PC-3 (cell line): ENCODE measurements at regions not wholly inside any gene's neighbourhood (a gene's known extent, or its start where the extent isn't known, plus 50 kb on each side); places are given as distances from the start of the nearest gene placed in this dataset.
A peak's percentile ranks its signal among the peaks of the same experiment; 100 is the strongest.

Source experiments
- ATAC-seq: fragments of 200-7000 bp; cut with Tn5 transposase; 2 replicates; pipeline ENCODE4 v1.9.1; 2020; ENCODE audit warnings: mild to moderate bottlenecking, moderate library complexity
- BruUV-seq: library from RNA; stranded (reverse); fragments of 400-500 nt; replicated peaks from 2 replicates; lab custom pipeline; 2021; lab: Mats Ljungman, UMichigan
- CTCF ChIA-PET: fragments of 300-600 bp; sonication (Branson Sonifier 250); formaldehyde crosslinking; loops from one replicate; lab custom pipeline; 2022; ENCODE audit warnings: antibody characterized with exemption; lab: Charles Lee
- POLR2A ChIA-PET: fragments of 300-600 bp; sonication (Branson Sonifier 250); formaldehyde crosslinking; loops from one replicate; lab custom pipeline; 2022; ENCODE audit warnings: antibody characterized with exemption; ENCODE audit not compliant: unreplicated experiment; lab: Charles Lee
- DNase-seq: peaks from one replicate; pipeline ENCODE4 v3.0.0-alpha.2; 2015
- H2AFZ ChIP-seq: fragments of 300-600 bp; sonication (generic); 2 replicates; pipeline ENCODE4 v1.6.0; 2016; ENCODE audit warnings: antibody characterized with exemption, low read length
- H3F3A ChIP-seq: fragments of 300-600 bp; sonication (generic); one replicate; pipeline ENCODE4 v1.6.0; 2017; ENCODE audit warnings: antibody characterized with exemption, low read length, control low read depth, mild to moderate bottlenecking; ENCODE audit not compliant: unreplicated experiment
- H3K27ac ChIP-seq: fragments of 300-600 bp; sonication (generic); 2 replicates; pipeline ENCODE4 v1.5.1; 2016; ENCODE audit warnings: mild to moderate bottlenecking, low read length
- H3K27me3 ChIP-seq: fragments of 300-600 bp; sonication (generic); 2 replicates; pipeline ENCODE4 v1.6.1; 2016; ENCODE audit warnings: low read length, mixed read lengths
- H3K36me3 ChIP-seq: fragments of 300-600 bp; sonication (generic); 2 replicates; pipeline ENCODE4 v1.6.1; 2016; ENCODE audit warnings: low read depth, mixed run types, low read length, mixed read lengths
- H3K4me1 ChIP-seq: fragments of 300-600 bp; sonication (generic); 2 replicates; pipeline ENCODE4 v1.5.1; 2016; ENCODE audit warnings: low read length; ENCODE audit not compliant: insufficient read depth
- H3K4me2 ChIP-seq: fragments of 300-600 bp; sonication (generic); 2 replicates; pipeline ENCODE4 v1.6.0; 2016; ENCODE audit warnings: low read length
- H3K4me3 ChIP-seq: fragments of 300-600 bp; sonication (generic); 2 replicates; pipeline ENCODE4 v1.5.1; 2016; ENCODE audit warnings: mild to moderate bottlenecking, low read length, mixed read lengths
- H3K79me2 ChIP-seq: fragments of 300-600 bp; sonication (generic); 2 replicates; pipeline ENCODE4 v1.6.1; 2017; ENCODE audit warnings: low read length, mixed read lengths
- H3K9ac ChIP-seq: fragments of 300-600 bp; sonication (generic); 2 replicates; pipeline ENCODE4 v1.6.0; 2016; ENCODE audit warnings: mild to moderate bottlenecking, low read length
- H3K9me2 ChIP-seq: fragments of 300-600 bp; sonication (generic); replicated peaks from 2 replicates; pipeline ENCODE4 v1.6.1; 2016; ENCODE audit warnings: mixed run types, low read length, mixed read lengths
- H3K9me3 ChIP-seq: fragments of 300-600 bp; sonication (generic); 2 replicates; pipeline ENCODE4 v1.6.1; 2016; ENCODE audit warnings: low read length, mixed read lengths
- H4K20me1 ChIP-seq: fragments of 300-600 bp; sonication (generic); 2 replicates; pipeline ENCODE4 v1.6.1; 2016; ENCODE audit warnings: low read length, mixed read lengths
- CTCF ChIP-seq: fragments of 300-600 bp; sonication (generic); conservative IDR thresholded peaks from 2 replicates; pipeline ENCODE4 v1.5.1; 2017; ENCODE audit warnings: antibody characterized with exemption, low read depth, mild to moderate bottlenecking, low read length
- EZH2 ChIP-seq: fragments of 300-600 bp; sonication (generic); IDR thresholded peaks from one replicate; pipeline ENCODE4 v1.6.1; 2017; ENCODE audit warnings: antibody characterized with exemption, mild to moderate bottlenecking, low read length; ENCODE audit not compliant: unreplicated experiment
- EZH2phosphoT487 ChIP-seq: fragments of 300-600 bp; sonication (generic); IDR thresholded peaks from 2 replicates; pipeline ENCODE4 v1.6.1; 2018; ENCODE audit warnings: mild to moderate bottlenecking, antibody characterized with exemption, low read length, borderline replicate concordance
- intact Hi-C: fragments of 100-400 bp; cut with micrococcal nuclease; formaldehyde crosslinking; loops from 2 replicates; pipeline ENCODE4 v1.9.0; 2023

- CTCF ChIA-PET, result no interaction called here
- H3K27ac ChIP-seq, result peak overlapping the region; percentile 53
These were observed 90.1 kb upstream of the KLF7 start for GRCh38 chr2:207255565-207256470.

DNA sequence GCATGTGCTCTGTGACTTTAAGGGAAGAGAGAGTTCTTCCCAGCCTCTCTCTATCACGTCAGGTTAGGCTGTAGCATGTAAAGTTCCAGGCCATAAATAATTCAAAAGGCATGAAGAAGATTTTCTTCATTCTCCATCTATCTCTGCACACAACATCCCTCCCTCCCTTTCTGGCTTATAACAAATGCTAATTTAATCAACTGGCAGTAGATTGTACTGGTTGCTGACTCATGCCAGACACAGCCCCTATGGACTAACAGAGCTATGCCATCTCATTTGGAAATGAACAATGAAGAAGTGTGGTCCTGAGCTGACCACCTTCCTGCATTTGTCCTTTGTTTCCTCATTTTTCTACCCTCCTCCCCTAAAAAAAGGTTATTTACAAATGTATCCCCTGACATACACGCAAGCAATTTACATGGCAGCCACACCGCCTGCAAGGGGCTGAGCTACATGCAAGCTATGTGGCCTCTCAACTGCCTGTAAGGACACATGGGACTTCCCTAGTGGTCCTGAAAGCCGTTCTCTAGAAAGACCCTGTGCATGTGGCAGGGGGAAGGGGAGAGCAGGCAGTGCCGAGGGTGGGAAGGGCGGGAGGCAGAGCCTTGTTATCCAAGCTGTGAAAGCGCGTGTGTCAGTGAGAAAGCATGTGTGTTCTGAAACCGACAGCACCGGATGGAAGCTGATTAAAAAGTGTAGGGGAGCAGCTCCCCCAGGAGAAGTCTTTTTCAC, 90.9 kb upstream of the KLF7 start:
- no peaks in the 10 kb centered on the region for H3K27me3 ChIP-seq
- no peaks in the 10 kb centered on the region for H3K9me2 ChIP-seq
- no peaks in the 10 kb centered on the region for H3K36me3 ChIP-seq
- no peak overlapping the region for H3K27ac ChIP-seq
- peak overlapping the region; percentile 39; the same call in 1 of the 2 replicates for H3K4me2 ChIP-seq
- no peak overlapping the region for H3K9ac ChIP-seq
- H3K79me2 ChIP-seq, result no peaks in the 10 kb centered on the region
- no peaks in the 10 kb centered on the region for H3K9me3 ChIP-seq
- intact Hi-C loops, result loop anchor here (5.0 kb wide), 1 partner anchor 274 kb away; no protein-coding TSS in a partner anchor
- CTCF ChIA-PET, result no interaction called here
- peaks cover 93% of the 10 kb centered on the region for H3K4me1 ChIP-seq
- H4K20me1 ChIP-seq, result no peaks in the 10 kb centered on the region
- TF ChIP-seq CTCF (no peak), EZH2phosphoT487 (no peak), EZH2 (no peak)
- no peak overlapping the region for H2AFZ ChIP-seq
- no peak overlapping the region for H3K4me3 ChIP-seq
- DNase-seq, result no peak
- no TSS peak for BruUV-seq
- ATAC-seq, result no peak
- POLR2A ChIA-PET, result interaction anchor here (0.5 to 0.6 kb wide), 2 partner anchors 138 to 675 kb away, joined by 3 read pairs; no protein-coding TSS in a partner anchor
- H3F3A ChIP-seq, result peaks cover 4% of the 10 kb centered on the region

More at GRCh38 chr2:207255565-207256470, 90.1 kb upstream of the KLF7 start:
- BruUV-seq, result TSS peak; percentile 24
- Histone ChIP-seq H3K9me3 (no peaks in the 10 kb centered on the region), H3K9ac (no peak overlapping the region), H3K36me3 (no peaks in the 10 kb centered on the region), H3K27me3 (no peaks in the 10 kb centered on the region), H3K4me1 (peaks cover 88% of the 10 kb centered on the region), H3K79me2 (no peaks in the 10 kb centered on the region), H2AFZ (peak overlapping the region; percentile 31), H4K20me1 (no peaks in the 10 kb centered on the region), H3K4me3 (no peak overlapping the region), H3K9me2 (no peaks in the 10 kb centered on the region), H3K4me2 (peak overlapping the region; percentile 42), H3F3A (peaks cover 4% of the 10 kb centered on the region)
- intact Hi-C loops, result loop anchor here (5.0 kb wide), 1 partner anchor 274 kb away; no protein-coding TSS in a partner anchor
- ATAC-seq (no peak), DNase-seq (no peak)
- TF ChIP-seq CTCF, result no peak
- no peak for TF ChIP-seq EZH2
- no peak for TF ChIP-seq EZH2phosphoT487
- POLR2A ChIA-PET, result interaction anchor here (0.7 kb wide), 1 partner anchor 36 kb away, joined by 4 read pairs; no protein-coding TSS in a partner anchor
